ENCODE measurements at regions not wholly inside any gene's neighbourhood (a gene's known extent, or its start where the extent isn't known, plus 50 kb on each side); places are given as distances from the start of the nearest gene placed in this dataset.

GRCh38 chr18:51400721-51401120 is 203.2 kb upstream of the MEX3C start:
- no peak for TF ChIP-seq CTCF (IDR thresholded peaks at IDR 0.05)
- no peak for TF ChIP-seq POLR2A (IDR thresholded peaks at IDR 0.05)

Data from ovary (tissue), 3 donors.